GM12892 (cell line): ENCODE measurements at regions not wholly inside any gene's neighbourhood (a gene's known extent, or its start where the extent isn't known, plus 50 kb on each side); places are given as distances from the start of the nearest gene placed in this dataset.

ENCODE experiments used
- POLR2A ChIP-seq: IDR thresholded peaks from 2 replicates; pipeline ENCODE4 v1.6.1; 2011; ENCODE audit warnings: low read depth, low read length, control low read depth
- TAF1 ChIP-seq: IDR thresholded peaks from 2 replicates; pipeline ENCODE4 v1.6.1; 2011; ENCODE audit warnings: low read depth, mild to moderate bottlenecking, control low read depth, low read length, borderline replicate concordance

DNA sequence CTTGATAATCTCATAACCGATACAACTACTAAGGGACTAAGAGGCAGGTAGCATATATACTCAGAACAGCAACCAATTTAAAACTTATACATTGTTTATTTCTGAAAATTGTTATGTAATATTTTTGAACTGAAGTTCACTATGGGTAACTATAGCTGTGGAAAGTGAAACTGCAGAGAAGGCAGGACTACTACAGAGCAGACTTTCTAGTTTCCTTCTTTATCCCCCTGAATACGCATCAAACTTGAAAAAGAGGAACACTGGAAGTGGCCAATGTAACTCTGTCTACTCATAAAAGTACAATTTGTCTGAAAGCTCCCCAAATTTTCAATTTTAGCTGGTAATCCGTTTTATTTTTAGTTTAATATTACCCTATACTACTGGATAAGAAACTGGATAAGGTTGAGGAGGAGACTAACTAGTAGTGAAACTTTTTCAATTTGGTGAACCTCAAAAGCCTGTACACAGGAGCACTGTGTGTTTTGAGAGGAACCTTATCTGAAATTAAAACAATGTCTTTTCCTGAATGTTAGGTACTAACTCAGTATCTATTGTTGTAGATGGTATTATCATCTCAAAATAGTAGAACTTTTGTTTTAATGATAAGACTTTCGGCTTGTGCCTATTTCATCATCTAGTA is 225.8 kb downstream of the GABRG1 start:
- TF ChIP-seq TAF1 (no peak), POLR2A (no peak)
